Kasumi-1 (cell line): ENCODE measurements at regions not wholly inside any gene's neighbourhood (a gene's known extent, or its start where the extent isn't known, plus 50 kb on each side); places are given as distances from the start of the nearest gene placed in this dataset.
"Not testable (repeated sequence)": the region's sequence is repeated elsewhere in the genome, so short reads cannot be mapped to it uniquely, and the experiment has no call there.

Experiments used
- DNase-seq, 2 experiments: peaks; one replicate each; lab custom pipeline; 2025; lab: John Stamatoyannopoulos, UW

DNA sequence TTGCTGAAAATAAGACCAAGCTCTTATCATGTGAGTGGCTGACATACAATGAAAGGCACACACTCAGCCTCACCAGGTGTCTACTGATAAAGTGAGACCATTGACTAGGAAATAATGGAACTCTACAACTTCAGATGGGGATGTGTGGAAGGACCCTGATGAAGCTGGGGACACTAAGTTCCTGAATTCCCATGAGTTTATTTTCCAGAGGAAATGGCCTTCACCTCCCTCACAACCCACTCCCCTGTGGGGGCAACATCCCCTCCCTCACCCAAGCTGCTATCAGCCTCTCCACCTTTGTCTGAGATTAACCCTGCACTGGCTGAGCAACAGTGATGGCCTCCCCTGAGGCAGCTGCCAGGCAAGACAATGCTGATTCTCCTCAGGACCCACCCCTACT is 55.2 kb upstream of the SMARCAD1 start:
- DNase-seq: no peak

DNA sequence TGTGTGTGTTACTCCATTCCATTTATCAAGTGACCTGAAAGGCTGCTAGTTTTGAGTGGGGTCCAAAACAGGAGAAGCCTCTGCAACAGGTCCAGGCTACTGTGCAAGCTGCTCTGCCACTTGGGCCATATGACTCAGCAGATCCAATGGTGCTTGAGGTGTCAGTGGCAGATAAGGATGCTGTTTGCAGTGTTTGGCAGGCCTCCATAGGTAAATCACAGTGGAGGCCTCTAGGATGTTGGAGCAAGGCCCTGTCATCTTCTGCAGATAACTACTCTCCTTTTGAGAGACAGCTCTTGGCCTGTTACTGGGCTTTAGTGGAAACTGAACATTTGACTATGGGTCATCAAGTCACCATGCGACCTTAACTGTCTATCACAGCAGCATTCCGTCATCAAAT is 52.3 kb upstream of the SMARCAD1 start:
- DNase-seq: not testable (repeated sequence)

DNA sequence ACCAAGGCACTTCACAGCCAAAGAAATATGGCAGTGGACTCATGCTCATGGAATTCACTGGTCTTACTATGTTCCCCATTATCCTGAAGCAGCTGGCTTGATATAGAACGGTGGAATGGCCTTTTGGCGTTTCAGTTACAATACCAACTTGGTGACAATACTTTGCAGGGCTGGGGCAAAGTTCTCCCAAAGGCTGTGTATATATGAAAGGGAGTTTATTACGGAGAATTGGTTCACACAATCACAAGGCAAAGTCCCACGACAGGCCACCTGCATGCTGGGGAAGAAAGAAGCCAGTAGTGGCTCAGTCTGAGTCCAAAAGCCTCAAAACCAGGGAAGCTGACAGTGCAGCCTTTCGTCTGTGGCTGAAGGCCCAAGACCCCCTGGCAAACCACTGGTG is 50.8 kb upstream of the SMARCAD1 start:
- no peak for DNase-seq
